ENCODE measurements at regions not wholly inside any gene's neighbourhood (a gene's known extent, or its start where the extent isn't known, plus 50 kb on each side); places are given as distances from the start of the nearest gene placed in this dataset.

- H3K9me3 ChIP-seq, result no peaks in the 10 kb centered on the region
- no peak overlapping the region for H3K4me3 ChIP-seq
- peaks cover 0 to 5% (median 2%) of the 10 kb centered on the region in 4 donors for H3K4me1 ChIP-seq
- TF ChIP-seq EP300 (IDR thresholded peaks at IDR 0.05) (no peak), CTCF (IDR thresholded peaks at IDR 0.05) (no peak), POLR2A (IDR thresholded peaks at IDR 0.05) (no peak), POLR2AphosphoS5 (IDR thresholded peaks at IDR 0.05) (no peak)
- no peak overlapping the region for H3K27ac ChIP-seq
- H3K27me3 ChIP-seq, result no peaks in the 10 kb centered on the region
- 60 to 70% methylated on average over 3 of the region's 3 CpGs for WGBS, 2 donors
- no peak for ATAC-seq (ENCODE audit: low FRiP score in 2 of 2)
- no peaks in the 10 kb centered on the region for H3K36me3 ChIP-seq
- DNase-seq, result no peak
Measured at GRCh38 chr2:205889114-205889513, 196.9 kb downstream of the INO80D start.

GRCh38 chr2:205887637-205888036, 198.3 kb downstream of the INO80D start:
- TF ChIP-seq POLR2AphosphoS5 (IDR thresholded peaks at IDR 0.05), result no peak
- TF ChIP-seq CTCF (IDR thresholded peaks at IDR 0.05), result no peak
- no peak for TF ChIP-seq POLR2A (IDR thresholded peaks at IDR 0.05)
- no peak for TF ChIP-seq EP300 (IDR thresholded peaks at IDR 0.05)
- no peak for ATAC-seq (ENCODE audit: low FRiP score in 2 of 2)
- no peak for DNase-seq
- Histone ChIP-seq H3K27ac (no peak overlapping the region), H3K4me1 (peaks cover 0 to 11% (median 2%) of the 10 kb centered on the region in 4 donors), H3K4me3 (no peak overlapping the region), H3K27me3 (no peaks in the 10 kb centered on the region), H3K9me3 (no peaks in the 10 kb centered on the region), H3K36me3 (no peaks in the 10 kb centered on the region)
- WGBS, 2 donors, result 85 to 86% methylated on average over 10 of the region's 10 CpGs

GRCh38 chr2:205885492-205886099, 200.4 kb downstream of the INO80D start:
- WGBS, 2 donors, result 37% methylated on average over 23 of the region's 23 CpGs
- H3K36me3 ChIP-seq, result no peaks in the 10 kb centered on the region

GRCh38 chr2:205883965-205884364, 201.7 kb downstream of the NRP2 start:
- no peak for TF ChIP-seq POLR2AphosphoS5 (IDR thresholded peaks at IDR 0.05)
- no peak for TF ChIP-seq EP300 (IDR thresholded peaks at IDR 0.05)
- TF ChIP-seq CTCF (IDR thresholded peaks at IDR 0.05), result no peak
- no peak for TF ChIP-seq POLR2A (IDR thresholded peaks at IDR 0.05)
- no peak for DNase-seq
- peaks cover 0 to 7% (median 0%) of the 10 kb centered on the region in 4 donors for H3K4me1 ChIP-seq
- H3K27me3 ChIP-seq, result no peaks in the 10 kb centered on the region
- no peak overlapping the region for H3K27ac ChIP-seq
- 91 to 93% methylated on average over 4 of the region's 4 CpGs for WGBS, 2 donors
- no peak overlapping the region for H3K4me3 ChIP-seq
- H3K9me3 ChIP-seq, result no peaks in the 10 kb centered on the region
- no peak for ATAC-seq (ENCODE audit: low FRiP score in 2 of 2)
- H3K36me3 ChIP-seq, result no peaks in the 10 kb centered on the region

More at GRCh38 chr2:205885492-205886099, 200.4 kb downstream of the INO80D start:
- H3K27ac ChIP-seq, result no peak overlapping the region
- H3K4me3 ChIP-seq, result no peak overlapping the region
- no peaks in the 10 kb centered on the region for H3K27me3 ChIP-seq
- H3K4me1 ChIP-seq, result peaks cover 0 to 7% (median 0%) of the 10 kb centered on the region in 4 donors
- H3K9me3 ChIP-seq, result no peaks in the 10 kb centered on the region
- no peak for TF ChIP-seq POLR2AphosphoS5 (IDR thresholded peaks at IDR 0.05)
- TF ChIP-seq EP300 (IDR thresholded peaks at IDR 0.05), result no peak
- peak; percentile 60 to 92 (median 88) for TF ChIP-seq CTCF (IDR thresholded peaks at IDR 0.05)
- ATAC-seq (ENCODE audit: low FRiP score in 2 of 2) (peak; percentile 83 to 91), DNase-seq (peak; percentile 55 to 83)

- Histone ChIP-seq H3K4me3 (no peak overlapping the region), H3K36me3 (no peaks in the 10 kb centered on the region), H3K27ac (no peak overlapping the region), H3K4me1 (peaks cover 0 to 7% (median 0%) of the 10 kb centered on the region in 4 donors), H3K9me3 (no peaks in the 10 kb centered on the region), H3K27me3 (no peaks in the 10 kb centered on the region)
- ATAC-seq (ENCODE audit: low FRiP score in 2 of 2) (no peak), DNase-seq (no peak)
- TF ChIP-seq POLR2A (IDR thresholded peaks at IDR 0.05) (no peak), CTCF (IDR thresholded peaks at IDR 0.05) (no peak)
- WGBS, 2 donors, result 60 to 78% methylated on average over 6 of the region's 6 CpGs
Measured at GRCh38 chr2:205882806-205883425, 200.6 kb downstream of the NRP2 start.
